MM.1S (cell line): ENCODE measurements at regions not wholly inside any gene's neighbourhood (a gene's known extent, or its start where the extent isn't known, plus 50 kb on each side); places are given as distances from the start of the nearest gene placed in this dataset.

ENCODE experiments used
- DNase-seq: peaks from one replicate; pipeline ENCODE4 v3.0.0-alpha.2; 2015
- H2AFZ ChIP-seq: fragments of 300-600 bp; sonication (generic); 2 replicates; pipeline ENCODE4 v1.6.0; 2016; ENCODE audit warnings: antibody characterized with exemption, low read length
- H3F3A ChIP-seq: fragments of 300-600 bp; sonication (generic); 2 replicates; pipeline ENCODE4 v1.6.1; 2016; ENCODE audit warnings: mild to moderate bottlenecking, antibody characterized with exemption, low read length, moderate library complexity, mixed read lengths; ENCODE audit not compliant: insufficient read depth
- H3K27ac ChIP-seq: fragments of 300-600 bp; sonication (generic); 2 replicates; pipeline ENCODE4 v1.5.1; 2016; ENCODE audit warnings: mild to moderate bottlenecking, low read length
- H3K27me3 ChIP-seq: fragments of 300-600 bp; sonication (generic); replicated peaks from 2 replicates; pipeline ENCODE4 v1.6.0; 2016; ENCODE audit warnings: low read length; ENCODE audit not compliant: insufficient read depth
- H3K36me3 ChIP-seq: fragments of 300-600 bp; sonication (generic); replicated peaks from 2 replicates; pipeline ENCODE4 v1.6.1; 2016; ENCODE audit warnings: mild to moderate bottlenecking, low read length, mixed read lengths; ENCODE audit not compliant: insufficient read depth
- H3K4me1 ChIP-seq: fragments of 300-600 bp; sonication (generic); 2 replicates; pipeline ENCODE4 v1.6.1; 2016; ENCODE audit warnings: low read length, mixed read lengths
- H3K4me2 ChIP-seq: fragments of 300-600 bp; sonication (generic); 2 replicates; pipeline ENCODE4 v1.6.0; 2016; ENCODE audit warnings: low read depth, low read length
- H3K4me3 ChIP-seq: fragments of 300-600 bp; sonication (generic); 2 replicates; pipeline ENCODE4 v1.5.1; 2016; ENCODE audit warnings: low read length, mixed read lengths
- H3K79me2 ChIP-seq: fragments of 300-600 bp; sonication (generic); 2 replicates; pipeline ENCODE4 v1.6.1; 2016; ENCODE audit warnings: mixed run types, low read length, mixed read lengths
- H3K9ac ChIP-seq: fragments of 300-600 bp; sonication (generic); 2 replicates; pipeline ENCODE4 v1.6.1; 2016; ENCODE audit warnings: low read length, mixed read lengths
- H3K9me2 ChIP-seq: fragments of 300-600 bp; sonication (generic); replicated peaks from 2 replicates; pipeline ENCODE4 v1.6.1; 2016; ENCODE audit warnings: mild to moderate bottlenecking, low read length, mixed read lengths; ENCODE audit not compliant: insufficient read depth
- H3K9me3 ChIP-seq: fragments of 300-600 bp; sonication (generic); replicated peaks from 2 replicates; pipeline ENCODE4 v1.6.1; 2016; ENCODE audit warnings: mild to moderate bottlenecking, low read length, mixed read lengths; ENCODE audit not compliant: insufficient read depth
- H4K20me1 ChIP-seq: fragments of 300-600 bp; sonication (generic); 2 replicates; pipeline ENCODE4 v1.6.1; 2016; ENCODE audit warnings: mild to moderate bottlenecking, low read length, moderate library complexity, mixed read lengths; ENCODE audit not compliant: insufficient read depth
- CTCF ChIP-seq: fragments of 300-600 bp; sonication (generic); IDR thresholded peaks from 2 replicates; pipeline ENCODE4 v1.5.1; 2016; ENCODE audit warnings: antibody characterized with exemption, low read length, mixed read lengths
- EZH2 ChIP-seq: fragments of 300-600 bp; sonication (generic); optimal IDR thresholded peaks from 2 replicates; pipeline ENCODE3; 2017; ENCODE audit warnings: low read depth, mild to moderate bottlenecking, antibody characterized with exemption, low read length, mixed read lengths
- EZH2phosphoT487 ChIP-seq: fragments of 300-600 bp; sonication (generic); IDR thresholded peaks from 2 replicates; pipeline ENCODE4 v1.6.1; 2018; ENCODE audit warnings: antibody characterized with exemption, low read length

DNA sequence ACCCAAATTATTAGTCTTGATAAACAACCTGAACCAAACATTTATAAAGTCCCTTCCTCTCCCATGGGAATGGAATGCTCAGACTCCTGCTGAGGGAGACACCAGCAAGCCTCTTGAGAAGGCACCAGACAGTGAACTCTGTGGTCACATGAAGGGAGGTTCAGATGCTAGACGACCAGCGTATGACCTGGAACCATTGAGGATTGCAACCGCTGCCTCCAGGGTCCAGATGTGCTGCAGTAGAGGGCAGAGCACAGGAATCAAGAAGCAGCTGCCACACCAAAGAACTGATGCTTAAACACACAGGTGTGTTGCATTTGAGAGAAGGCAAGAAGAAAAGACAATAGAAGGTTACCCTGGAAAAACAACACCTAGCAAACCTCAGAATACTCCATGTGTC, 592.4 kb downstream of the AACS start:
- no peaks in the 10 kb centered on the region for H3K27me3 ChIP-seq
- no peaks in the 10 kb centered on the region for H3K9me3 ChIP-seq
- no peak overlapping the region for H3K4me2 ChIP-seq
- no peak overlapping the region for H3K9ac ChIP-seq
- H3K79me2 ChIP-seq: no peaks in the 10 kb centered on the region
- H3K4me1 ChIP-seq: no peaks in the 10 kb centered on the region
- no peak for DNase-seq
- no peaks in the 10 kb centered on the region for H3F3A ChIP-seq
- H3K9me2 ChIP-seq: no peaks in the 10 kb centered on the region
- H2AFZ ChIP-seq: no peak overlapping the region
- H3K27ac ChIP-seq: no peak overlapping the region
- no peaks in the 10 kb centered on the region for H3K36me3 ChIP-seq
- no peak overlapping the region for H3K4me3 ChIP-seq
- no peaks in the 10 kb centered on the region for H4K20me1 ChIP-seq
- TF ChIP-seq EZH2phosphoT487: no peak
- TF ChIP-seq EZH2: no peak
- no peak for TF ChIP-seq CTCF

- Histone ChIP-seq H3K4me2 (no peak overlapping the region), H3K4me1 (no peaks in the 10 kb centered on the region), H3K9me3 (no peaks in the 10 kb centered on the region), H3K36me3 (no peaks in the 10 kb centered on the region), H4K20me1 (no peaks in the 10 kb centered on the region), H3F3A (no peaks in the 10 kb centered on the region), H2AFZ (no peak overlapping the region), H3K9me2 (no peaks in the 10 kb centered on the region), H3K4me3 (no peak overlapping the region), H3K27ac (no peak overlapping the region), H3K27me3 (no peaks in the 10 kb centered on the region), H3K79me2 (no peaks in the 10 kb centered on the region), H3K9ac (no peak overlapping the region)
- DNase-seq: no peak
- no peak for TF ChIP-seq EZH2phosphoT487
- no peak for TF ChIP-seq EZH2
- no peak for TF ChIP-seq CTCF
These were observed 609.5 kb downstream of the AACS start for GRCh38 chr12:125674554-125675338.

DNA sequence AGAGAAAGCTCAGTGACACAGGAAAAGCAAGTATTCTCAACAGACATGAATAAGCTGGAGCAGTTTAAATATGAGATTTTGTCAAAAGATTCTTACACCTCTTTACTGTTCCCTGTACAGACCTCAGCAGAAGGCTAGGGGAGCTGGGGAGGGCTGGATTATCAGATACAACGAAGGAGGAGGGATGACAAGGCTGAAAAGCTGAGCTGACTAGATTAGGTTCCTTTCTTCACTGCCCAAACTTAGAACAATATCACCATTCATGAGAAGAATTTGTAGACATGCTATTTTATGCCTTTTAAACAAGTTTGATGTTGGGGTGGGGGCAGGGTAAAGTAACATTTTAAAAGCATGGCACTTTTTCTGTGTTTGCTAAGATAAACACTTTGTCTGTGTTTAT, 611.1 kb downstream of the AACS start:
- DNase-seq: no peak
- H4K20me1 ChIP-seq: no peaks in the 10 kb centered on the region
- no peaks in the 10 kb centered on the region for H3K79me2 ChIP-seq
- TF ChIP-seq EZH2: no peak
- TF ChIP-seq CTCF: no peak
- TF ChIP-seq EZH2phosphoT487: no peak
- no peaks in the 10 kb centered on the region for H3K9me3 ChIP-seq
- no peaks in the 10 kb centered on the region for H3F3A ChIP-seq
- no peaks in the 10 kb centered on the region for H3K36me3 ChIP-seq
- H3K27me3 ChIP-seq: no peaks in the 10 kb centered on the region
- H3K27ac ChIP-seq: no peak overlapping the region
- no peaks in the 10 kb centered on the region for H3K4me1 ChIP-seq
- H3K9me2 ChIP-seq: no peaks in the 10 kb centered on the region
- H3K4me2 ChIP-seq: no peak overlapping the region
- H3K9ac ChIP-seq: no peak overlapping the region
- no peak overlapping the region for H3K4me3 ChIP-seq
- no peak overlapping the region for H2AFZ ChIP-seq
